Endodermal cell (in vitro differentiated cells): ENCODE measurements at regions not wholly inside any gene's neighbourhood (a gene's known extent, or its start where the extent isn't known, plus 50 kb on each side); places are given as distances from the start of the nearest gene placed in this dataset.

Experiments used
- DNase-seq: peaks from one replicate; pipeline ENCODE4 v3.0.0-alpha.2; 2017
- H3K27ac ChIP-seq: 2 replicates; pipeline ENCODE4 v1.5.1; 2013; ENCODE audit warnings: mild to moderate bottlenecking, low read depth, low read length, moderate library complexity
- H3K27me3 ChIP-seq: 2 replicates; pipeline ENCODE4 v1.6.1; 2013; ENCODE audit warnings: mild to moderate bottlenecking, low read length, moderate library complexity; ENCODE audit not compliant: insufficient read depth, control insufficient read depth, poor library complexity, severe bottlenecking
- H3K36me3 ChIP-seq: 2 replicates; pipeline ENCODE4 v1.7.0; 2013; ENCODE audit warnings: mild to moderate bottlenecking, low read length, moderate library complexity; ENCODE audit not compliant: control insufficient read depth, insufficient read depth
- H3K4me1 ChIP-seq: one replicate; pipeline ENCODE4 v1.7.0; 2013; ENCODE audit warnings: low read length; ENCODE audit not compliant: control insufficient read depth, insufficient read depth
- H3K4me3 ChIP-seq: 2 replicates; pipeline ENCODE4 v1.5.1; 2013; ENCODE audit warnings: mild to moderate bottlenecking, low read length, moderate library complexity
- H3K9ac ChIP-seq: 2 replicates; pipeline ENCODE4 v1.6.1; 2013; ENCODE audit warnings: mild to moderate bottlenecking, low read length, moderate library complexity; ENCODE audit not compliant: poor library complexity, severe bottlenecking; ENCODE audit errors: extremely low read depth
- H3K9me3 ChIP-seq: 2 replicates; pipeline ENCODE4 v1.6.1; 2013; ENCODE audit warnings: mild to moderate bottlenecking, low read length, moderate library complexity; ENCODE audit not compliant: control insufficient read depth
- H3K27ac Mint-ChIP-seq: 2 replicates; pipeline ENCODE4 v1.8.0; 2020; ENCODE audit warnings: mixed read lengths
- H3K27me3 Mint-ChIP-seq: 2 replicates; pipeline ENCODE4 v1.8.0; 2021; ENCODE audit warnings: mild to moderate bottlenecking, mixed read lengths; ENCODE audit not compliant: insufficient read depth
- H3K36me3 Mint-ChIP-seq: 2 replicates; pipeline ENCODE4 v1.8.0; 2020; ENCODE audit warnings: low read depth, mixed read lengths
- H3K4me1 Mint-ChIP-seq: 2 replicates; pipeline ENCODE4 v1.8.0; 2020; ENCODE audit warnings: mixed read lengths
- H3K4me3 Mint-ChIP-seq: 2 replicates; pipeline ENCODE4 v1.8.0; 2020; ENCODE audit warnings: mild to moderate bottlenecking, moderate library complexity, mixed read lengths
- H3K9me3 Mint-ChIP-seq: 2 replicates; pipeline ENCODE4 v1.8.0; 2020; ENCODE audit warnings: mild to moderate bottlenecking, mixed read lengths
- CTCF ChIP-seq: fragments of 200-600 bp; sonication (generic); conservative IDR thresholded peaks from 2 replicates; pipeline ENCODE4 v1.5.0; 2021; ENCODE audit warnings: antibody characterized with exemption, mild to moderate bottlenecking
- WGBS, 2 experiments: methylation state at CpG; one replicate each; pipeline versions ENCODE4 v1.1.5 to v1.1.7; 2013; ENCODE audit warnings: missing lambda C conversion rate in 2 of 2, mixed read lengths in 1 of 2; ENCODE audit not compliant: insufficient coverage in 1 of 2, insufficient read length in 1 of 2; 5-methylcytosine and 5-hydroxymethylcytosine counted together

- no peak overlapping the region for H3K27ac Mint-ChIP-seq
- 82 to 92% methylated on average over 1 to 2 of the region's 2 CpGs for WGBS, 2 experiments
- H3K27me3 Mint-ChIP-seq: peaks cover 22% of the 10 kb centered on the region
Observed at GRCh38 chr7:32191305-32191704, 121.1 kb upstream of the PDE1C start.

GRCh38 chr7:32179567-32179966 lies 109.4 kb upstream of the PDE1C start:
- Mint-ChIP-seq H3K27me3 (peaks cover 12% of the 10 kb centered on the region), H3K27ac (no peak overlapping the region), H3K4me3 (no peak overlapping the region), H3K4me1 (peaks cover 3% of the 10 kb centered on the region), H3K9me3 (no peaks in the 10 kb centered on the region), H3K36me3 (no peaks in the 10 kb centered on the region)
- Histone ChIP-seq H3K9ac (no peak overlapping the region), H3K36me3 (no peaks in the 10 kb centered on the region), H3K4me3 (no peak overlapping the region), H3K9me3 (no peaks in the 10 kb centered on the region), H3K27ac (no peak overlapping the region), H3K4me1 (no peaks in the 10 kb centered on the region), H3K27me3 (no peaks in the 10 kb centered on the region)
- no peak for TF ChIP-seq CTCF
- DNase-seq: no peak
- 100% methylated on average over 1 of the region's 1 CpG for WGBS, 2 experiments

More at GRCh38 chr7:32191305-32191704, 121.1 kb upstream of the PDE1C start:
- no peaks in the 10 kb centered on the region for H3K4me1 ChIP-seq
- no peaks in the 10 kb centered on the region for H3K4me1 Mint-ChIP-seq
- no peak for DNase-seq
- no peak overlapping the region for H3K9ac ChIP-seq
- no peak overlapping the region for H3K4me3 Mint-ChIP-seq
- TF ChIP-seq CTCF: no peak
- no peak overlapping the region for H3K4me3 ChIP-seq
- no peaks in the 10 kb centered on the region for H3K27me3 ChIP-seq
- H3K36me3 ChIP-seq: no peaks in the 10 kb centered on the region
- H3K27ac ChIP-seq: no peak overlapping the region
- no peaks in the 10 kb centered on the region for H3K9me3 ChIP-seq
- no peaks in the 10 kb centered on the region for H3K36me3 Mint-ChIP-seq
- H3K9me3 Mint-ChIP-seq: peaks cover 11% of the 10 kb centered on the region

GRCh38 chr7:32178677-32179366 lies 108.6 kb upstream of the PDE1C start:
- H3K9me3 ChIP-seq: no peaks in the 10 kb centered on the region
- peaks cover 16% of the 10 kb centered on the region for H3K27me3 Mint-ChIP-seq
- 90 to 93% methylated on average over 7 of the region's 7 CpGs for WGBS, 2 experiments
- TF ChIP-seq CTCF: no peak
- no peak overlapping the region for H3K4me3 ChIP-seq
- no peaks in the 10 kb centered on the region for H3K9me3 Mint-ChIP-seq
- no peak overlapping the region for H3K9ac ChIP-seq
- H3K36me3 Mint-ChIP-seq: no peaks in the 10 kb centered on the region
- no peak overlapping the region for H3K27ac Mint-ChIP-seq
- no peak overlapping the region for H3K4me3 Mint-ChIP-seq
- H3K27me3 ChIP-seq: no peaks in the 10 kb centered on the region
- H3K36me3 ChIP-seq: no peaks in the 10 kb centered on the region
- peaks cover 3% of the 10 kb centered on the region for H3K4me1 Mint-ChIP-seq
- no peak overlapping the region for H3K27ac ChIP-seq
- DNase-seq: no peak
- H3K4me1 ChIP-seq: no peaks in the 10 kb centered on the region
